HG02759 (cell line): ENCODE measurements at regions not wholly inside any gene's neighbourhood (a gene's known extent, or its start where the extent isn't known, plus 50 kb on each side); places are given as distances from the start of the nearest gene placed in this dataset.
A peak's percentile ranks its signal among the peaks of the same experiment; 100 is the strongest.

Experiments used
- ATAC-seq: cut with Tn5 transposase; IDR thresholded peaks from one replicate; pipeline ENCODE4 v1.9.1; 2021; ENCODE audit warnings: mild to moderate bottlenecking, moderate library complexity; ENCODE audit not compliant: unreplicated experiment

DNA sequence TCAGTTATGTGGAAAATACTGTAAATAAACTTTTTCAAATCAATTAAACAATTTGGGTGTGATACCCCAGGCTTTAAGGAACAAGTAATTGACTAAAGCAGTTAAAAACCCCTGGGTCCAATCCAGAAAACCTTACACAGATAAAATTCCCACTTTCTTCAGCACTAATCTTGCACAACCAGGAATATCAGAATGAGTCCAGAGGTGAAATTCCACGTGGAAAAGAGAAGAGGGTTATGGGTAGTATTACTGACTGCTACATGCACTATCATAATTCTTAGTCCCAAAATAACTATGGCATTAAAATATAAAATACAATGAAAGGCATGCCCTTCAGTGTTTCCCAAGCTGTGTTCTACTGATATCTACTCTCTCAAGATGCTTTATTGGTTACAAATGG lies 135.7 kb upstream of the STEAP4 start:
- ATAC-seq: no peak

DNA sequence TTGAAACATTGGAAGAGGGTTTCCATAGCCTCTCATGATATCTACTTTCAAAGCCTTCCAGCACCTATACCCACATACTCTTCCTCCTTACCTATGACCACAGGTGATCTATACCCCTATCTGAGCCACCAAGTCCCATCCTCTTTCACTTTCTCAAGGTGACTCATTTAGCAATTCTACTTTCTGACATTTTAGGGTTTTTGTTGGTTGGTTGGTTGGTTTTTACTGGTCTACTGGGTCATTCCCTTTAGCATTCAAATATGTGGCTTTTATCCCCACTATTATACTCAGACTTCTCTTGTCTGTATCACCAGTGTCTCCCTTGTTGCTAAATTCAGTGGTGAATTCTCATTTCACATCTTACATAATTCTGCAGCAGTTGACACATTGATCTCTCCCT lies 130.4 kb upstream of the STEAP4 start:
- peak; percentile 80 for ATAC-seq

DNA sequence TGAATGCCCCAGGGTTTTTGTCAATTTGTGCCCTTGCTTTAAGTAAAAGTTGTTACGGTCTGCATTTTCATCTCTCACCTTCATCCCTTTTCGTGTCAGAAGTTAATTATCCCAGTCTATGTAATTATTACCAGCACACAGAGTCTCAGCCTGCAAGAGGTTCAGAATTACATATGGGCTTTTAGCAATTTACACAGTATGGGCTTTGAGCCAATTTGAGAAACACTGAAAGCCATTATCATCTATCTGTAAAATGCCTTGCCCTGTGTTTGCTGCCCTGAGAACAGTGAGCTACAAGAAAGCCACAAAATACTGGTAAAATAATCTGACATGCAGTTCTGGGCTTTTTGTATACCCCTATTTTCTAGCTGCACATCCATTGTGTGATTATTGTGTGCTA lies 125.6 kb upstream of the STEAP4 start:
- ATAC-seq: no peak

DNA sequence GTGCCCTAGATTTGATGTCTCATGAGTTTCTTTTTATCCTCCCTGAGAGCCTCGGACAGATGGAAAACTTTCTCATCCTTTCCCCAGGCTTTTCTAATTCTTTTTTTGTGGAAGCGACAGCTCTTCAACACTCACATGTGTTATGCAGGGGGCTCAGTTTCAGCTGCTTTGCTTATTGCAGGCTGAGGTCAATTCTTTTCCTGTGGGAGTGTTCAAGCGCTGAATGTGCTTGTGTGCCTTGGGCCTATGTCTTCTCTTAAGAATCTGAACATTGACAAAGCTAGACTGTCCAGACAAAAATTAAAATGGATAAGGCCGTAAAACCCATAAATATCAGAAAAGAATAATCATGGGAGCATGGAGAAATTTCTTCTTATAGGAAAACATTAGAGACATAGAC lies 125.2 kb upstream of the STEAP4 start:
- ATAC-seq: no peak

DNA sequence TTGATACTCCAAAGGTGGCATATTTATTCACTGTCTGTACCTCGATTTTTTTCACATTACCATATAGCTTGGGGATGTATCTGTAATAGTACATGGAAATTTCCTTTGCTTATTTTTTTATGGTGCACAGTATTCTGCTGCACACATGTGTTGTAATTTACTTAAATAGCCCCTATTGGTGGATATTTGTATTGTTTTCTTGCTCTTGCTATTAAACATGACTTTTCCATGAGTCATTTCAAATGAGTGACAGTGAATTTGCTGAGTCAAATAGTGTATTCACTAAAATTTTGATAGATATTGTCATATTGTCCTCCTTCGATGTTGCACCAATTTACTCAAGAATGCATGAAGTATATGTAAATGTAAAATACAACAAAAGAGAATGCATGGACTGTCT lies 122.7 kb upstream of the STEAP4 start:
- no peak for ATAC-seq

DNA sequence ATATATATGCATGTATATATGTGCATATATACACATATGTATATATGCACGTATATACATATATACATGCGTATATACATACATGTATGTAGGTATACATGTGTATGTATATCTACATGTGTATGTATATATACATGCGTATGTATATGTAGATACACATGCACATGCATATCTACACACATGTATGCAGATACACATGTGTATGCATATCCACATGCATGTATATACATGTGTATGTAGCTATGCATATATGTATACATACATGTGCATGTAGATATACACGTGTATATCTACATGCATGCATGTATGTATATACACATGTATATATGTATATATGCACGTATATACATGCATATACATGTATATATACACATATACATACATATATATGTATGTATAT lies 95.8 kb upstream of the STEAP4 start:
- ATAC-seq: no peak

DNA sequence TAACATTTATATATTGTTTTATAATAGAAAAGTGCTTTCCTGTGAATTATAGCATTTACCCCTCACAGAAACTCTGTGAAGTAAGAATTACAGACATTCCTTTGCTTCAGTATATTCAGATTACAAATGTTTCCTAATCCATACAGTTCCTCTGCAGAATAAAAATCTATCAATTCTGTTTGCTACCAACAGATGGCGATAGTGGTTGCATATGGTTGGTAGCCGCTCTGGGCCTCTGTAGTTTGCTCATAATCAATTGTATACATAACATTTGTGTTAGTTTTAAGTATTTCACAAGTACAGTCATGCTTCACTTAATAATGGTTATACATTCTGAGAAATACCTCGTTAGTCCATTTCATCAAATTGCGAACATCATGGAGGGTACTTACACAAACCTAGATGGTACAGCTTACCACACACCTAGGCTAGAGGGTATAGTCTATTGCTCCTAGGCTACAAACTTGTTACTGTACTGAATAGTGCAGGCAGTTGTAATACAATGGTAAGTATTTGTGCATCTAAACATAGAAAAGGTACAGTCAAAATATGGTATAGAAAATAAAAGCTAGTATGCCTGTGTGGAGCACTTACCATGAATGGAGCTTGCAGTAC lies 94.4 kb upstream of the STEAP4 start:
- ATAC-seq: peak; percentile 50

DNA sequence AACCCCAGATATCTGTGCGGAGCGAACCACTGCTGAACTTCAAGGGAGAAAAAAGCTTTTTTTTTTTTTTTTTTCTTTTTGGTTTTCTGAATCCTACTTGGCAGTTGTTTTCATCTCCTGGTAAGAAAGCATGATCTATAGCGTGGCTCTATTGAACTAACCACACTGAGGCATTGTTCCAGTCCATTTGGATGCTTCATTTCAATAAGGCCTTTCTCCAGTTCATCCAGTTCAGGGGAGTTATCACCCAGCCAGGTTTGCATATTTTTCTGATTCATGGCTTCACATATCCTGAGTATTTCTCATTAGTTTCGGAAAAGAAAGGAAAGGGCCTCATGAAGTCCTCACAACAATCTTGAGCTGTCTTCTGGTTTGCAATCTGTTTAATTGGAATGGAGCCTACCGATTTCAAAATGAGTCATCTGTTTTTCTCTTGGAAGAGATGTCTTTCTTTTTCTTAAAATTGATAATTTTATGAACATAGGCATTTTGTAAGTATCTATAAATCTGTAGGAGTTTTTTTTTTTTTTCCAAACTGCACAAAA lies 93.1 kb upstream of the STEAP4 start:
- ATAC-seq: no peak

DNA sequence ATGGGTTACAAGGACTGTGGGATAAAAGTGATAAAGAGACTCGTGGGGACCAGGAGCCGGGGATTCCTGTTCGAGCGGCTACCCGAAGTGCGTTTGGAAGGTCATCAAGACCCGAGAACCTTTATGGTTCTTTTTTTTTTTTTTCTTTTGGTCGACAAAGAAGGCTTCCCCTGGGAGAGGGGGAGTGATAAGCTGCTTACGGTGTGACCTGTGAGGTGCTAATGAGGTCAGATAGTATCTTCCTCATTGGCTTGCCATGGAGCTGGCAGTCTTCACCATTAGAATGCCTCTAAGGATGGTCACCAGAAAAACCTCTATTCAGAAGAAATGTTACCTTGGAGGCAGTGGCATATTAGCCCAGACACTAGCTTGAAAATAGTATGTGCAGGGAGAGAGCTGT lies 92.3 kb upstream of the STEAP4 start:
- no peak for ATAC-seq

DNA sequence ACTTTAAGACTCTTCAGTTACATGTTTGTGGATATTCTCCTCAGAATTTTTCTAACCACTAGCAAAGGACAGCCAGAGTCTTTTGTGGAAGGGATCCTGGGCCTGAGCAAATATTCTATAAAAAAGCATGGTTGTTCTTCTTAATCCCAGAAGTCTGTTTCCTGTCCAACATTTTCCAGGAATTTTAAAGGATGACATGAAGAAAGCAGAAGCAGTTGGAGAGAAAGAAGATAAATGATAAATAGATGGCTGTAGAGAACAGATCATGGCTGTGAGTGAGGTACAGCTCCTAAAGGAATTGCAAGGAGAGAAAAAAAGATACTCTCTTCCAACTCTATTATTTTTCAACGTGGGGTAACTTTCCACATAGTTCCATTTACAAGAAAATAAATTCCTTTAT lies 91.8 kb upstream of the STEAP4 start:
- no peak for ATAC-seq

DNA sequence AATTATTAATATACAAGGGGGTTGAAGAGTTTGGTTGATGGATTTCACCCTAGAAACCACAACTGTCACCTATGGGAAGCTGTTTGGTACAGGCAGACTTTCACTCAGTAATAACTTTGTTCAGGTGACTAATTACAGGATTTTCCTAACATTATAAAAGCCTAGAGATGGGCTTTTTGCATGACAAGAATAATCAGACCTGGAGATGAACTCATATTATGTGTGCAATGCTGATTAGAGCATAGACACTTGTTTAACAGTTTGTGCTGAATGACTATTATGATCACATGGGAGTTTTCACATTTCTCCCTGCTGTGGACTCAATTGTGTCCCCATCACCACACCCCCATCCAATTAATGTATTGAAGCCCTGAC lies 90.2 kb upstream of the STEAP4 start:
- peak; percentile 52 for ATAC-seq

DNA sequence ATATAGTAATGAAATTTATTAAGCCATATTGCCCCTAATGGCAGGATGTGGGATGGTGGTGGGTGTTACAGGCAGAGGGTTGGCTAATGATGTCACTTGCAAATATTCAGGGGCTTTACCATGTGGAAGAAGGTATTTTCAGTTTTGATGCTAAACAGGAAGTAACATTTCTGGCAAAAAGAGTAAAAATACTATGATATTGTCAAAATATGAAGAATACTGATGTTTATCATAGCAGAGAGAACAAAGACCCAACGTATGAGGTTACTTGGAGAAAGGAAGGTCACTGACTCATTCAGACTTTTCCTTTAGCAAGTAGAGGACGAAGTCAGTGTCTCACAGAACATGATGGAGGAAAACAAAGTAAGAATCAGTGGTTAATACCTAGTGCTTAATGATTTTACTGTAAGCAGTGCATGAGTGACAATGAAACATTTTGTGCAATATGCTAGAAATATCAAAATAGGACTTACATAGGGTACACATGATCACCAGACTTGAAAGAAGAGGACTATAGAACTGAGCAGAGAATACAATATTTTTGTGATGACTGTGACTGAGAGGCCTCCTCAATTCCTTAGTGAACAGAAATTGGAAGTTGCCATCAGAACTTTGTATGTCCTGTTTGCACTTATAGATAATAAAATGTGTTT lies 89.7 kb upstream of the STEAP4 start:
- ATAC-seq: peak; percentile 73

DNA sequence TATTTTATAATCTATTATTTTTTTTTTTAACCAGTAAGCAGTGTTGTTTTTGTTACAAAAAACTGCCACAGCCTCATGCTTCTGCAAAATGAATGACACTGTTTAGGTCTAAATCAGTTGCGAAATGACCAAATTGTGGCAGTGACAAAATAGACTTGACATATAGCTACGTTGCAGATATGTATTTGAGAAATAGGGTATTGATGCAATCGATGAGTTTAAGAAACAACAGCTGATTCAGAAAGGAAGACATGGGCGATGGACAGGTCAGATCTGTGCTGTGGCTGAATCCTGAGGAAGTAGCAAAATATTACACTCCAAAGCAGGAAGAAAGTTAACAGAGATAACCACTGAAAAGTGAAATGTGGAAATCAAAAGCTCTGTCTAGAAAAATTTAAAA lies 89.0 kb upstream of the STEAP4 start:
- no peak for ATAC-seq

DNA sequence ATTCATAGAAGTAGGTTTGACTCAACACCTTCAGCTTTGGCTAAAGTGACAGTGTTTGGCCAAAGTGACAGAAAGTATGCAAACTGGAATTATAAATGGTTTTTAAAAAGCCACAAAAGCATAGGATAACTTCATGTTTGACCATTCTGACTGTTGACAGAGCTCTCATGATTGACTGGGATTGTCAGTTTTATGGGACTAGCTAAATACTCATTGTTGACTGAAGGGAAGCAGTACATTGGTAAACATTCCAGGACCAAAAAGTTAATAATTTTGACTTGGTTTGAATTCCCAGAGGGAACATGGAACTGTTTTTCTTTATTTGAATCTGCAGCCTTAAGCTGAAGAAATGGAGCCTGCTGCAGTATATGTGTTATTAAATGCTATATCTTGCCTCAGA lies 84.6 kb upstream of the STEAP4 start:
- no peak for ATAC-seq

DNA sequence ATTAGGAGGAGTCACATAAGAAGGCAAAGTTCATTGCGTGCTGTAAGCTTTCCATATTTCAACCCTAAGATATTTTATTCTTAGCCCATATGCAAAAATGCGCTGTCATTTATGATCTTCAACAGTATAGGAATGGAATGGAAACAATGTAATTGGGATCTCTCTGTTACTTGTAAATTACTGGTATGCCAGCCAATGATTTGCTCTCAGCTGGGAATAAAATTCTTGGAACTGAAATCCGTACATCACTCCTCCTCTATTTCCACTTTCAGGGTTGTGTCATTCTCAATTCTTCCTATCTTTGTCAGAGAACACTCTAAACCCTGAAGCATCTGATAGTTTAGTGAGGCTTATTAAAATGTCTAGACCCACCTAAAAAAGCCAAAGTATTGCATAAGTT lies 80.7 kb upstream of the STEAP4 start:
- no peak for ATAC-seq

DNA sequence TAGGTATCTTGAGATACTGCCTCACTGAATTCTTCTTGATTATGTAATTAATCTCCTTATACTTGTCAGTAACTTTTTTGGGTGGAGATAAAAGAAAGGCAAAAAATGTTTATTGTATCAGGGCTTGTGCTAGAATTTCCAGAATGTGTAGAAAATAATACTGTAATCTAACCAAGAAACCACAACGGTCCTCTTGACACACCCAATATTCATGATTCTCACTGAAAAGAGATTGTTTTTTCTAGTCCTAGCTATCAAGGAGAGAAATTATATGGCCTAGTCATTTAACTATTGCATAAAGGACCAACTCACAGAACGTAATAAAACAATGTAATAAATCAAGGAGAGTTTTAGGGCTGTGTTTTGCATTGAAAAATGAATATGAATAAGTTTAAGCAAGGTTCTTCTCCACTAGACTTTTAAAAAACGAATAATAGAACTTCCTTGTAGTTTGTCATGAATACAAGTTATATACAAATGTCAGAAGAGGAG lies 80.0 kb upstream of the STEAP4 start:
- ATAC-seq: no peak

DNA sequence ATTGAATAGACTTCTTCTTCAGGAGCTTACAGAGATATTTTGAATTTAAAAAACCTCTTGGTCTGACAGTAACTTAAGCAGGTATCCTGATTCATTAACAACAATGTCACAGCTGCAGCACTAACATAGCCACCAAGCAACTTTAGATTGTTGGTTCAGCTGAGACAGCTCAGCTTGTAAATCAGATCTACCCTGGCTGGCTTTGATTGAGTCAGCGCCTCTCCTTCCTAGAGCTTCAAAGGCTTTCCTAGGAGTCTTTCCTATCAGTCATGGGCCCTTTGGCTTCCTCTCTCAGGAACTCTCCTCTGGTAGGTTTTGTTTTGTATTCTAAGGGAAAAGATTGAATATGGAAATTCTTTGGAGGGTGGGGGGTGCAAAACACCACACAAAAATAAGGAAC lies 70.7 kb upstream of the STEAP4 start:
- ATAC-seq: no peak

DNA sequence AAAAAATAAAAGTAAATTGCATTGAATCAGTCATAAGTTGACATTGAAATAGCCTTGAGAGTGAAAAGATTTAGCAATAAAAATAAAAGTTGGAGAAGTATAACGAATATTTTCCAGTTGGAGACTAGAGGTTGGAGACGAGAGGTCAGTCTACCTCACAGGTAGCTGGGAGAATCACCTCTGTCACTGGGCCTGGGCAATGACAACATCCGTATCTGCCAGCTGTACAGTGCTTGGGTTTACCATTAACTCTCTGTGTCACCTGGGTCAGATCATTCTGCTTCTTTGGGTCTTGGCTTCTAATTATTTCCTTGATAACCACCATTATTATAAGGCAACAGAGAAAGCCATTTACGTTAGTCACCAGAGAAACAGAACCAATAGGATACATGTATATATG lies 62.0 kb upstream of the STEAP4 start:
- no peak for ATAC-seq

DNA sequence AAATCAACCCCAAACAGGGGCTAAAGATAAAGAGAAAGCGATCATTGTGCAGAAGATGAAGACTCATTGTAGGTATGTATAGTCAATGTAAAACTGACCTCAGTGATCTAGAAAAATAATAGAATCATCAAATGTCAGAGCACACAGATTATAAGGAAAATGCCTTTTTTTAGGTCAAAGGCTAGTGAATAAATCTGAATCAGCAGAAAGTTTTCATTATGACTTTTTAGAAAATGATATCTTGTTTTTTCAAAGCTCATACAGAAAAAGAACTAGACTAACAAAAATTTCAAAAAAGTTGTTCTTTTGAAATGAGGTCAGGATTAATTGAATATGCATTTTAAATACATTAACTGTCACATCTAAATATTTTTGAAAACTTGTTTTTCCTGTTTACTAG lies 60.2 kb upstream of the STEAP4 start:
- no peak for ATAC-seq

DNA sequence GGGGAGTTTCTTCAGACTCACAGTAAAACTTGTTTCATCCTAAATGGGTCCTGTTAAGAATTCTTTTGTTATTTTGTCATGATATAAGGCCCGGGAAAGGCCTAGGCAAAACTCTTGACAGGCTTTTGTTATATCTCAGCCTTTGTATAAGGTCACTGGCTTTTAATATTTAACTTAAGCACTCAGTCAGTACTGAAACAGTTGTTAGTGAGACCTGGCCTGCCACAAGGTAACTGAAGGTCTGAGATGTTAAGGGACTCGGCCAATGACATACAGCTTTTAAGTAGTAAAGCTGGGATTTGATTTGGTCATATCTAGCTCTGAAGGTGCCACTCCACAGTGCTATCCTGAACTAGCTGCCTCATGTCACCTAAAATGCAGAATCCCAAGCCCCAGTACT lies 57.2 kb upstream of the STEAP4 start:
- ATAC-seq: no peak

DNA sequence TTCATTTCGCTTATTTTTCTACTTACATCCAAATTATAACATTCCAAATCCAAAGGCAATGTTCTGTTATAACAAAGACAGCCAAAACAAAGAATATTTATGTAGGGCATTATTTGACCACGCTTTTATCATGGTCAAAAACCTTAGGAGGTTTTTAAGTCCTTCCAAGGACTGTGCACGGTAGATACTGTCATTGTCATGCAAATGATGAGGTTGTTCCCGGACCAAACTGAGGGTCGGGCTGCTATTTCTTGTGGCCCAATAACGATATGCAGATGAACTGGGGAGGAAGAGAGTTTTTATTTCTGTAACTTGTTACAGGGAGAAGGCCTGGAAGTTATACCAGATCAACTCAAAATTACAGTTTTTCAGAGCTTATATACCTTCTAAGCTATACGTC lies 56.6 kb upstream of the STEAP4 start:
- no peak for ATAC-seq

DNA sequence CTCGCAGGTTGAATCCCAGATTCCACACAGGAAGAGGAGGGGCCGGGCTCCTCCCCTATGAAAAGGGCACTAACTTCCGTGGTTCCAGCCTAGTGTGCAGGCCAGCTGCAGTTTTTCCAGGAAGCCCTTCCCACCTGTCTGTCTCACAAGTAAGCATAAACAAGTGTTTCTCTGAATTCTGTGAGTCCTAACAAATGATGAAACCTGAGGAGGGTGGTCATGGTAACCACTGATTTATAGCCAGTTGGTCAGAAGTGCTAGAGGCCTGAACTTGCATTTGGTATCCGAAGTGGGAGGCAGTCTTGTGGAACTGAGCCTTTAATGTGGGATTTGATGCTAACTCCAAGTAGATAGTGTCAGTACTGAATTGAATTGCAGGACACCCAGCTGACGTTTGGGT lies 54.7 kb upstream of the STEAP4 start:
- no peak for ATAC-seq

DNA sequence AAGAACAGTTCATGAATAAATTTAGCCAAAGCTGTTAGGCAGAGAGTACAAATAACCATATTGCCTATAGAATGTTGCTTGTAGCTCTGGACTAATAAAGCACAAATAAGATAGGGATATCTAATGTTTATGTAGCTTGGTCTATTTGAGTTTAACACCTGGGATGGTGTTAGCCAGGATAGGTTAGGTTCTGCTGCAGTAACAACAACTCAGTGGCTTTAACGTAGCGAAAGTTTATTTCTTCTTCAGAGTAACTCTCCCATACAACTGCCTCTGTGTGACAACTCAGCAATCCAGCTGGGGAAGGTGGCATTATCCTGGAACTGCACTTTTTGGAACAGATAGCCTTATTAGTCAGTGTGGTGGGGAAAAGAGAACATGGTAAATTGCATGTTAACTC lies 52.2 kb upstream of the STEAP4 start:
- no peak for ATAC-seq
